ENCODE measurements at regions not wholly inside any gene's neighbourhood (a gene's known extent, or its start where the extent isn't known, plus 50 kb on each side); places are given as distances from the start of the nearest gene placed in this dataset.
A peak's percentile ranks its signal among the peaks of the same experiment; 100 is the strongest.
"Not testable (repeated sequence)": the region's sequence is repeated elsewhere in the genome, so short reads cannot be mapped to it uniquely, and the experiment has no call there.

- ATAC-seq (no peak), DNase-seq (no peak)
Observed at GRCh38 chr3:19825193-19825592, 108.8 kb downstream of the EFHB start.

DNA sequence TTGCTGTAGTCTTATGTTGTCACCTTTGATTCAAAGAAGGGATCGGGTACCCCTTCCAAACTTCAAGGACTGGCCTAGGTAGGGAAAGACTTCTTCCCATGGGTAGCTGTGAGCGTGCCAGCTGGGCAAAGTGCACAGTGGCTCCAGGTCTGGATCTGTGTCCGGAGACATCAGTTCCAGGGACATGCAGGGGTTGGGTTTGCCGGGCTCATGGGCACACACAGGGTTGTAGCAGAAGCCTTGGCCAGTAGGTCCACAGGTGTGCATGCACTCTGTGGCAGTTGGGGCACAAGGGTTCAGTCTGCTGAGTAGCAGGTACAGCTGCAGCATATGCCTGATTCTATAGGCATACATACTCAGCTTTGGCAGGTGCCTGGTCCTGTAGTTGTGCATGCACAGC lies 111.2 kb downstream of the EFHB start:
- peak; percentile 14 for ATAC-seq

DNA sequence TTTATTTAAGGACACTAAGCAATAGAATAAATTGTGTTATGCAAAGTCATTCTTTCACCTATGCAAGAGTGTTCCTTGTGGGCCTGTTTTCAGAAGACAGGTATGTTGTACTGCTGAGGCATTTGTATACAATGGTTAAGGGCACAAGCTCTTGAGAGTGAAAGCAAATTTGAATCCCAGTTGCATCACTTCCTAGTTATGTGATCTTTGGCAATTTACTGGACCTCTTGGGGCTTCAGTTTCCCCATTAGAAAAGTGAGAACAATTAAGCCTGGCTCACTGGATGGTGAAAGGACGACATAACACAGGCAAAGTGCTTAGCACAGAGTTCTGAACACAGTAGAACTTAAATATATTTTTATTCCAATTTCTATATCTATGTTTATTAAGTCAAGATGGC lies 117.4 kb downstream of the EFHB start:
- DNase-seq: no peak
- ATAC-seq: no peak

More for the DNA sequence above, 111.2 kb downstream of the EFHB start:
- no peak for DNase-seq

DNA sequence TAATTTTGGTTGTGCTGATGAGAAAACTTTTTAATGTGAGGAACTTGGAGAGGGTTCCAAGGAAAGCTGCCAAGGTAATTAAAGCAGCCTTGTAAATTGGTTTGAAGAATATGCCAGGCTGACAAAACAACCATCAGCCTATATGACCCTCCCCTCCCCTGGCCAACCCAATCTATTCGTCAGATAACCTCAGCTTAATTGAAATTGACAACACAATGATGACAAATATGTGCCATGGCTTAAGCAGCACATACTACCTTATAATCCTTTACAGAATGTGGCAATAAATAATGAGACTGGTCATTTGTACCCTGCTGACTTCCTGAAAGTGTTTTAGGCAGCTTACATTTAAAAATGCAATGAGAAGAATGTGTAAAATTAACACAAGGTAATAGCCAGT lies 118.2 kb downstream of the EFHB start:
- no peak for ATAC-seq
- DNase-seq: no peak

DNA sequence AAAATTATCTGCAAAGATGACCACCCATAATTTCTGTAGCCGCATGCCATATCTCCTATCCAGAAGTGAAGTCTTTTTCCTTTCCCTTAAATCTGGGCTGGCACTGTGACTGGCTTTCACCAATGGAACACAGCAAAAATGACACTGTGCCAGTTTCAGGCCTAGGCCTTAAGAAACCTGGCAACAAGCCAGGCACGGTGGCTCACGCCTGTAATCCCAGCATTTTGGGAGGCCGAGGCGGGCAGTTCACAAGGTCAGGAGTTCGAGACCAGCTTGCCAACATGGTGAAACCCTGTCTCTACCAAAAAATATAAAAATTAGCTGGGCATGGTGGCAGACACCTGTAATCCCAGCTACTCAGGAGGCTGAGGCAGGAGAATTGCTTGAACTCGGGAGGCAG lies 120.3 kb downstream of the EFHB start:
- not testable (repeated sequence) for ATAC-seq, DNase-seq

DNA sequence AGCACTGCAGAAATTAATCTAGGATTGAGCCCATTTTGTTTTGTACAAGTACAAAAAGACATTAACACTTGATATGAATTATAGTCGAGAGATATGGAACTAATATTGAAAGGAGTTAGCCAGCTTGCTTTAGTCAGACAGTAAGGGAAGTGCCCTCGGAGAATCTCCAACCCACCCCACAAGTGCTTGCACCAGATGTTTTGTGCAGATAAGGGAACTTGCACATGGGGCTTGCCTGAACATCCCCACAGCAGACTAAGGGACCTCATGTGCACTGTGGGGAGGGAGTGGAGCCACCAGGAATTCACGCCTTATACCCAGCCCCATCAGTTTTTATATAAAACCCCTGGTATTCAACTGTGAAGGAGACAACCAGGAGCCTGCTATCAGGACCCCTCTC lies 122.3 kb downstream of the EFHB start:
- ATAC-seq (no peak), DNase-seq (no peak)

- no peak for ATAC-seq
Observed at GRCh38 chr3:19808834-19809233, 125.2 kb downstream of the EFHB start.

DNA sequence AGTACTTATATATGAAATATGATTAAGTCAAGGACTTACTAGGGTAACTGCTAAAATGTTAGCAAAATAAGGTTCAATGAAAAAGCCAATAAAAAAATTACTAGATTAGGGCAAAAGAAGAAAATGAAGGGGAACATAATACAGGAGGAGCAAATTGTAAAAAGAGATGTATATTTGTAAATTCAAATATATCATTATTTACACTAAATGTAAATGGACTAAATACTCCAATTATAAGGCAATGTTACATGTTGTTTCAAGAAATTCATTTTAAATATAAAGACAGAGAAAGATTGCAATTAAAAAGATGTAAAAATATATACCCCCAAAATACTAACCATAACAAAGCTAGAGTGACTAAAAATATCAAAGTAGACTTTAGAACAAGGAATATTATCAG lies 134.1 kb downstream of the EFHB start:
- ATAC-seq: no peak

More at GRCh38 chr3:19808834-19809233, 125.2 kb downstream of the EFHB start:
- DNase-seq: no peak

GRCh38 chr3:19799115-19799514 lies 134.9 kb downstream of the EFHB start:
- ATAC-seq: no peak
- no peak for DNase-seq

More for the DNA sequence above, 134.1 kb downstream of the EFHB start:
- DNase-seq: no peak

GRCh38 chr3:19798324-19798723 lies 135.7 kb downstream of the EFHB start:
- no peak for DNase-seq
- no peak for ATAC-seq

DNA sequence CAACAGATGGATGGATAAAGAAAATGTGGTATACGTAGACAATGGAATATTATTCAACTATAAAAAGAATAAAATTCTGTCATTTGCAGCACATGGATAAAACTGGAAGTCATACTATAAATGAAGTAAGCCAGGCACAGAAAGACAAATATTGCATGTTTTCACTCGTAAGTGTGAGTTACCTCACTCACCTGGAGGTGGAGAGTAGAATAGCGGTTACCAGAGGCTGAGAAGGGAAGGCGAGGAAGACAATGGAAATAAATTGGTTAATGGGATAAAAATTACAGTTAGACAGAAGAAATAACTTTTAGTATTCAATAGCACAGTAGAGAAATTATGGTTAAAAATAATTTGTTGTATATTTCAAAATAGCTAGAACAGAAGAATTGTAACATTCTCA lies 141.6 kb downstream of the EFHB start:
- DNase-seq (no peak), ATAC-seq (no peak)

GRCh38 chr3:19775765-19776164 lies 158.3 kb downstream of the EFHB start:
- ATAC-seq (no peak), DNase-seq (no peak)

GRCh38 chr3:19769694-19770093 lies 164.3 kb downstream of the EFHB start:
- DNase-seq (no peak), ATAC-seq (no peak)

DNA sequence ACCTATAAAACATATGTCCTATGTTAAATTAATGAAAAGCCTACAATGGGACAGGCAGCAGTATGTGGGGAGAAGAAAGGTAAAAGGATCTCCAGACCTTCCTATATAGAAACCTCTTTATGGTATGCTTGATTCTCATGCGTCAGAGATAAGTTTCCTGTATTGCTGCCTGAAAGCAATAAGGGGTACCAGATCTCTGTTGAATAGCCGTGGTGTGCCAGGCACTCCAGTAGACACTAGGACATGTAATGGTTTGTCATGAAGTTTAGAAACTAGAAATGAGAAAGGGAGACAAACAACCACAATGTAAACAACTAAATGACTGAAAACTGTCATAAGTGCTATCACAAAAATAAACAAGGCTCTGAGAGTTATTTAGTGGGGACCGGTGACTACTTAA lies 168.1 kb downstream of the EFHB start:
- DNase-seq: no peak

GRCh38 chr3:19757773-19758172 lies 176.2 kb downstream of the EFHB start:
- DNase-seq: no peak
- no peak for ATAC-seq

More for the DNA sequence above, 168.1 kb downstream of the EFHB start:
- ATAC-seq: no peak

GRCh38 chr3:19749448-19750017 lies 184.5 kb downstream of the EFHB start:
- ATAC-seq (no peak), DNase-seq (no peak)

GRCh38 chr3:19748782-19749447 lies 185.1 kb downstream of the EFHB start:
- ATAC-seq (no peak), DNase-seq (no peak)

DNA sequence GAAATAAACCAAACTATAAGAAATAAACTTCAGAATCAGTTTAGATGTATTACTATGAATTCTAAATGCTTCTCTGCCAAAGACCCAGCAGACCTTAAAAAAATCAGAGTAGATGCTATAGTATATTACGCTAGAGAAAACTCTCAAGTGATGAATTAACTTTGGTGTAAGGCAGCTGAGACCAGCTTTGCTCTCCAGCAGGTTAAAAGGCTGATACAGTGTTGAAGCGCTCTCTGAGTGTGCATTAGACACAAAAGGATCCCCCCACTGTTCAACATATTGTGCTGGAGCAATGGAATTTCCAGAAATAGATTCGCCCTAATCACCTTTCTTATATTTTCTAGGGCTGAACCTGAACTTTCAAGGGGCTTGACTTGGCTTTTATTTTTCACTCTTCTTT lies 190.0 kb downstream of the EFHB start:
- ATAC-seq (no peak), DNase-seq (no peak)

- DNase-seq (no peak), ATAC-seq (no peak)
Observed at GRCh38 chr3:19742935-19743334, 191.1 kb downstream of the EFHB start.

GRCh38 chr3:19739504-19739903 lies 194.5 kb downstream of the EFHB start:
- ATAC-seq (no peak), DNase-seq (no peak)

- DNase-seq: no peak
- no peak for ATAC-seq
Observed at GRCh38 chr3:19738846-19739245, 195.2 kb downstream of the EFHB start.

- DNase-seq (no peak), ATAC-seq (no peak)
Observed at GRCh38 chr3:19735111-19735510, 198.9 kb downstream of the EFHB start.

GRCh38 chr3:19734453-19734852 lies 199.6 kb downstream of the EFHB start:
- ATAC-seq: no peak
- DNase-seq: no peak

DNA sequence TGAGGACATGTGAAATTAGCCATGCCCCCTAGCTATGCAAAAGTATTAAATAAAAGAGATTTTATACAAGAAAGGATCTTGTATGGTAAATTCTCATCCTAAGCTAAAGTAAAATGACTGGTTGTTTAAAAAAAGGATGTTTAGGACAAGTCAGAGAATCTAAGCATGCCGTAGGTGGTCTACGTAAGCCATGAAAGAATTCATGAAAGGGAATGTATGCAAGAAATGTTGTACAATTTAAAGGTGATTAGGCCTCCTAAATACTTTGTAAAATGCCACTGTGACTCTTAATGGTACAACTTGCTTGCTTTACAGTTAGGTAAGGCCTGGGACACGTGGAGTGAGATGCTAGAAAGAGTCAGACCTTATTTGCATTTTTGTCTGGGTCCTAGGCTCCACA lies 209.0 kb downstream of the EFHB start:
- no peak for ATAC-seq

More for the DNA sequence above, 209.0 kb downstream of the EFHB start:
- DNase-seq: no peak

All from stimulated activated naive CD8-positive, alpha-beta T cell treated with anti-CD3 and anti-CD28 coated beads, Interleukin-15, Interleukin-2, amounts not matched to agents 100 U/mL and 50 U/mL, for 24 hours (primary cell).